Neural cell (in vitro differentiated cells): ENCODE measurements at regions not wholly inside any gene's neighbourhood (a gene's known extent, or its start where the extent isn't known, plus 50 kb on each side); places are given as distances from the start of the nearest gene placed in this dataset.

Source experiments
- EP300 ChIP-seq: fragments of 450-650 bp; conservative IDR thresholded peaks from 2 replicates; pipeline ENCODE4 v1.6.1; 2014; ENCODE audit warnings: antibody characterized with exemption, mild to moderate bottlenecking, moderate library complexity; ENCODE audit not compliant: poor library complexity, severe bottlenecking
- EZH2 ChIP-seq: fragments of 200-600, 300-800 bp; shearing (Covaris generic), sonication (generic); IDR thresholded peaks from 2 replicates; pipeline ENCODE4 v1.6.1; 2014; ENCODE audit warnings: antibody characterized with exemption, low read length, borderline replicate concordance, mild to moderate bottlenecking; ENCODE audit not compliant: insufficient read depth, poor library complexity, severe bottlenecking
- POLR2AphosphoS5 ChIP-seq: IDR thresholded peaks from 2 replicates; pipeline ENCODE4 v1.6.1; 2012
- RAD21 ChIP-seq: fragments of 450-650 bp; conservative IDR thresholded peaks from 2 replicates; pipeline ENCODE4 v1.6.1; 2014; ENCODE audit warnings: antibody characterized with exemption, mild to moderate bottlenecking, moderate library complexity
- SMC3 ChIP-seq: fragments of 450-650 bp; conservative IDR thresholded peaks from 2 replicates; pipeline ENCODE4 v1.6.1; 2014; ENCODE audit warnings: antibody characterized with exemption, mild to moderate bottlenecking, moderate library complexity; ENCODE audit not compliant: poor library complexity
- TAF1 ChIP-seq: IDR thresholded peaks from 2 replicates; pipeline ENCODE4 v1.6.1; 2012; ENCODE audit warnings: low read depth
- TF ChIP-seq, protein P1 (sequence below): fragments of 450-650 bp; IDR thresholded peaks from 2 replicates; pipeline ENCODE4 v1.5.1; 2014; ENCODE audit warnings: antibody characterized with exemption, mild to moderate bottlenecking, moderate library complexity; ENCODE audit not compliant: poor library complexity, severe bottlenecking
- TF ChIP-seq, protein P2 (sequence below): IDR thresholded peaks from 2 replicates; pipeline ENCODE4 v1.6.1; 2012; ENCODE audit warnings: borderline replicate concordance

DNA sequence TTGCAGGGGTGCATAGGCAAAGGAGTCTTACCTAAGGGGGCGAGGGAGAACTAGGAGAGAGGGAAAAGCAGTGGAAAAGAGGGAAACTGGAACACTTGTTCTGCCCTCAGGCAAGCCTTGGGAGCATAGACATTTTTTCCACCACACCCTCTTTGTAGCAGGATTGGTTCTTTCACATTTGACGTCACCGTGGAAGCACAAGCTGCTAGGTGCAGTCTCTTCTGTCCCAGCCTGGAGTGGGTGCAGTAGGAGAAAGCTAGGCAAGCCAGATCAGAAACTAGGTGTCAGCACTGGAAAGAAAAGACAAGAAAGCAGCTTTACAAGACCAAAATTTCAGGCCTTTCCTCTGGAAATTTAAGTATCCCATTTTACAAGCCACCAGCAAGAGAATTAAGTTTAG lies 440.4 kb downstream of the EFNA5 start:
- TF ChIP-seq, protein P1, sequence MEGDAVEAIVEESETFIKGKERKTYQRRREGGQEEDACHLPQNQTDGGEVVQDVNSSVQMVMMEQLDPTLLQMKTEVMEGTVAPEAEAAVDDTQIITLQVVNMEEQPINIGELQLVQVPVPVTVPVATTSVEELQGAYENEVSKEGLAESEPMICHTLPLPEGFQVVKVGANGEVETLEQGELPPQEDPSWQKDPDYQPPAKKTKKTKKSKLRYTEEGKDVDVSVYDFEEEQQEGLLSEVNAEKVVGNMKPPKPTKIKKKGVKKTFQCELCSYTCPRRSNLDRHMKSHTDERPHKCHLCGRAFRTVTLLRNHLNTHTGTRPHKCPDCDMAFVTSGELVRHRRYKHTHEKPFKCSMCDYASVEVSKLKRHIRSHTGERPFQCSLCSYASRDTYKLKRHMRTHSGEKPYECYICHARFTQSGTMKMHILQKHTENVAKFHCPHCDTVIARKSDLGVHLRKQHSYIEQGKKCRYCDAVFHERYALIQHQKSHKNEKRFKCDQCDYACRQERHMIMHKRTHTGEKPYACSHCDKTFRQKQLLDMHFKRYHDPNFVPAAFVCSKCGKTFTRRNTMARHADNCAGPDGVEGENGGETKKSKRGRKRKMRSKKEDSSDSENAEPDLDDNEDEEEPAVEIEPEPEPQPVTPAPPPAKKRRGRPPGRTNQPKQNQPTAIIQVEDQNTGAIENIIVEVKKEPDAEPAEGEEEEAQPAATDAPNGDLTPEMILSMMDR: no peak
- TF ChIP-seq EZH2 (no peak), RAD21 (no peak), POLR2AphosphoS5 (no peak), EP300 (no peak), TAF1 (no peak), SMC3 (no peak)
- TF ChIP-seq, protein P2, sequence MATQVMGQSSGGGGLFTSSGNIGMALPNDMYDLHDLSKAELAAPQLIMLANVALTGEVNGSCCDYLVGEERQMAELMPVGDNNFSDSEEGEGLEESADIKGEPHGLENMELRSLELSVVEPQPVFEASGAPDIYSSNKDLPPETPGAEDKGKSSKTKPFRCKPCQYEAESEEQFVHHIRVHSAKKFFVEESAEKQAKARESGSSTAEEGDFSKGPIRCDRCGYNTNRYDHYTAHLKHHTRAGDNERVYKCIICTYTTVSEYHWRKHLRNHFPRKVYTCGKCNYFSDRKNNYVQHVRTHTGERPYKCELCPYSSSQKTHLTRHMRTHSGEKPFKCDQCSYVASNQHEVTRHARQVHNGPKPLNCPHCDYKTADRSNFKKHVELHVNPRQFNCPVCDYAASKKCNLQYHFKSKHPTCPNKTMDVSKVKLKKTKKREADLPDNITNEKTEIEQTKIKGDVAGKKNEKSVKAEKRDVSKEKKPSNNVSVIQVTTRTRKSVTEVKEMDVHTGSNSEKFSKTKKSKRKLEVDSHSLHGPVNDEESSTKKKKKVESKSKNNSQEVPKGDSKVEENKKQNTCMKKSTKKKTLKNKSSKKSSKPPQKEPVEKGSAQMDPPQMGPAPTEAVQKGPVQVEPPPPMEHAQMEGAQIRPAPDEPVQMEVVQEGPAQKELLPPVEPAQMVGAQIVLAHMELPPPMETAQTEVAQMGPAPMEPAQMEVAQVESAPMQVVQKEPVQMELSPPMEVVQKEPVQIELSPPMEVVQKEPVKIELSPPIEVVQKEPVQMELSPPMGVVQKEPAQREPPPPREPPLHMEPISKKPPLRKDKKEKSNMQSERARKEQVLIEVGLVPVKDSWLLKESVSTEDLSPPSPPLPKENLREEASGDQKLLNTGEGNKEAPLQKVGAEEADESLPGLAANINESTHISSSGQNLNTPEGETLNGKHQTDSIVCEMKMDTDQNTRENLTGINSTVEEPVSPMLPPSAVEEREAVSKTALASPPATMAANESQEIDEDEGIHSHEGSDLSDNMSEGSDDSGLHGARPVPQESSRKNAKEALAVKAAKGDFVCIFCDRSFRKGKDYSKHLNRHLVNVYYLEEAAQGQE: no peak
